ENCODE measurements at regions not wholly inside any gene's neighbourhood (a gene's known extent, or its start where the extent isn't known, plus 50 kb on each side); places are given as distances from the start of the nearest gene placed in this dataset.
"Not testable (repeated sequence)": the region's sequence is repeated elsewhere in the genome, so short reads cannot be mapped to it uniquely, and the experiment has no call there.

DNA sequence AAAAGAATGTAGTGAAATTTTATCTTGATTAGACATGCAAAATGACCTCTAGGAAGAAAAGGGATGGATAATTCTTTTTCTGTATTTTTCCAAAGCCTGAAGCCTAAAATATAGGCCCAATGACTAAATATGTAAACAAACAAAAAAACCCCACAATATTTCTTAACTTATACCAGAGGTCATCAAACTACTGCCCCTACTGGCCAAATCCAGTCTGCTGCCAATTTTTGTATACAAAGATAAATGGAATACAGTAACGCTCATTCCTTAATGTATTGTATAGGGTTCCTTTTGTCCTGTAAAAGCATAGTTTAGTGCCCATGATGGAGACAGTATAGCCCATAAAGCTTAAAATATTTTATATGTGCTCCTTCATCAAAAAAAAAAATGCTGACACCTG lies 145.7 kb upstream of the ALG10 start:
- no peaks in the 10 kb centered on the region for H3K27me3 Mint-ChIP-seq (ENCODE audit: low read depth)
- no peak overlapping the region for H3K27ac Mint-ChIP-seq
- peaks cover 29% of the 10 kb centered on the region for H3K9me3 Mint-ChIP-seq
- no peaks in the 10 kb centered on the region for H3K36me3 Mint-ChIP-seq
- DNase-seq (ENCODE audit: low spot score in 2 of 2, unreplicated experiment in 2 of 2): no peak
- no peak overlapping the region for H3K4me3 Mint-ChIP-seq
- no peaks in the 10 kb centered on the region for H3K4me1 Mint-ChIP-seq
- TF ChIP-seq, protein P1, sequence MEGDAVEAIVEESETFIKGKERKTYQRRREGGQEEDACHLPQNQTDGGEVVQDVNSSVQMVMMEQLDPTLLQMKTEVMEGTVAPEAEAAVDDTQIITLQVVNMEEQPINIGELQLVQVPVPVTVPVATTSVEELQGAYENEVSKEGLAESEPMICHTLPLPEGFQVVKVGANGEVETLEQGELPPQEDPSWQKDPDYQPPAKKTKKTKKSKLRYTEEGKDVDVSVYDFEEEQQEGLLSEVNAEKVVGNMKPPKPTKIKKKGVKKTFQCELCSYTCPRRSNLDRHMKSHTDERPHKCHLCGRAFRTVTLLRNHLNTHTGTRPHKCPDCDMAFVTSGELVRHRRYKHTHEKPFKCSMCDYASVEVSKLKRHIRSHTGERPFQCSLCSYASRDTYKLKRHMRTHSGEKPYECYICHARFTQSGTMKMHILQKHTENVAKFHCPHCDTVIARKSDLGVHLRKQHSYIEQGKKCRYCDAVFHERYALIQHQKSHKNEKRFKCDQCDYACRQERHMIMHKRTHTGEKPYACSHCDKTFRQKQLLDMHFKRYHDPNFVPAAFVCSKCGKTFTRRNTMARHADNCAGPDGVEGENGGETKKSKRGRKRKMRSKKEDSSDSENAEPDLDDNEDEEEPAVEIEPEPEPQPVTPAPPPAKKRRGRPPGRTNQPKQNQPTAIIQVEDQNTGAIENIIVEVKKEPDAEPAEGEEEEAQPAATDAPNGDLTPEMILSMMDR (IDR thresholded peaks at IDR 0.05; ENCODE audit: unreplicated experiment): peak; percentile 24

DNA sequence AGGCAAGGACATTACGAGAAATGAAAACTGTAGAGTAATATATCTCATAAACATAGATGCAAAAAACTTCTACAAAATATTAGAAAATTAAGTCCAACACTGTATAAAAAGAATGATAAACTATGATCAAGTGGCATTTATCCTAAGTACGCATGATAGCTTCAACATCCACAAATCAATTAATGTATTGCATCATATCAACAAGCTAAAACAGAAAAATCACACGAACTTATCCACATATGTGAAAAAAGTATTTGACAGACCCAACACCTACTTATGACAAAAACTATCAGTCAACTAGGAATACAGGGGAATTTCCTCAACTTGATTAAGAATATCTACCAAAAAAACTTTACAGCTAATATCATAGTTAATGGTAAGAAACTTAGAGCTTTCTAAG lies 129.9 kb upstream of the ALG10 start:
- Mint-ChIP-seq H3K27me3 (ENCODE audit: low read depth) (no peaks in the 10 kb centered on the region), H3K27ac (no peak overlapping the region), H3K4me3 (no peak overlapping the region), H3K4me1 (no peaks in the 10 kb centered on the region), H3K9me3 (peaks cover 36% of the 10 kb centered on the region), H3K36me3 (no peaks in the 10 kb centered on the region)
- TF ChIP-seq, protein P1 (IDR thresholded peaks at IDR 0.05; ENCODE audit: unreplicated experiment): no peak
- DNase-seq (ENCODE audit: low spot score in 2 of 2, unreplicated experiment in 2 of 2): no peak

DNA sequence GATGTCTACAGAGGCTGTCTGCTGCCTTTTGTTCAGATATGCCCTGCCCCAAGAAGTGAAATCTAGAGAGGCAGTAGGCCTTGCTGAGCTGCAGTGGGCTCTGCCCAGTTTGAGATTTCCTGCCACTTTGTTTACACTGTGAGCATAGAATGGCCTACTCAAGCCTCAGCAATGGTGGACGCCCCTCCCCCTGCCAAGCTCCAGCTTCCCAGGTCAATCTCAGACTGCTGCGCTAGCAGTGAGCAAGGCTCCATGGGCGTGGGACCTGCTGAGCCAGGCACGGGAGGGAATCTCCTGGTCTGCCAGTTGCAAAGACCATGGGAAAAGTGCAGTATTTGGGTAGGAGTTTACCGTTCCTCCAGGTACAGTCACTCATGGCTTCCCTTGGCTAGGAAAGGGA lies 101.8 kb upstream of the ALG10 start:
- H3K27ac Mint-ChIP-seq; H3K36me3 Mint-ChIP-seq; DNase-seq (ENCODE audit: low spot score in 2 of 2, unreplicated experiment in 2 of 2); H3K4me1 Mint-ChIP-seq; H3K27me3 Mint-ChIP-seq (ENCODE audit: low read depth); H3K4me3 Mint-ChIP-seq: not testable (repeated sequence)
- H3K9me3 Mint-ChIP-seq: peaks cover 38% of the 10 kb centered on the region

DNA sequence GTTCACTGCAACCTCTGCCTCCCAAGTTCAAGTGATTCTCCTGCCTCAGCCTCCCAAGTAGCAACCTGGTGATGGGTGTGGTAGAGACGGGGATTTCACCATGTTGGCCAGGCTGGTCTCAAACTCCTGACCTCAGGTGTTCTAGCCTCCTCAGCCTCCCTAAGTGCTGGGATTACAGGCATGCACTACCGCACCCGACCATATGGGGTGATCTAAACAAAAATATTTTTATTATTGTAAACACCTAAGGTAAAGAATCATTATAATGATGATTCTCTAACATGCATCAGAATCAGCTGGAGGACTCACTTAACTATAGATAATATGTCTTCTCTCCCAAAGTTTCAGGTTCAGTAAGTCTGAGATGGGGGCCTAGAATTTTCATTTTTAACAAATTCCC lies 96.2 kb upstream of the ALG10 start:
- Mint-ChIP-seq H3K27me3 (ENCODE audit: low read depth) (no peaks in the 10 kb centered on the region), H3K9me3 (peaks cover 39% of the 10 kb centered on the region), H3K4me3 (no peak overlapping the region), H3K27ac (no peak overlapping the region), H3K4me1 (no peaks in the 10 kb centered on the region), H3K36me3 (no peaks in the 10 kb centered on the region)
- no peak for DNase-seq (ENCODE audit: low spot score in 2 of 2, unreplicated experiment in 2 of 2)
- TF ChIP-seq, protein P1 (IDR thresholded peaks at IDR 0.05; ENCODE audit: unreplicated experiment): peak; percentile 55

DNA sequence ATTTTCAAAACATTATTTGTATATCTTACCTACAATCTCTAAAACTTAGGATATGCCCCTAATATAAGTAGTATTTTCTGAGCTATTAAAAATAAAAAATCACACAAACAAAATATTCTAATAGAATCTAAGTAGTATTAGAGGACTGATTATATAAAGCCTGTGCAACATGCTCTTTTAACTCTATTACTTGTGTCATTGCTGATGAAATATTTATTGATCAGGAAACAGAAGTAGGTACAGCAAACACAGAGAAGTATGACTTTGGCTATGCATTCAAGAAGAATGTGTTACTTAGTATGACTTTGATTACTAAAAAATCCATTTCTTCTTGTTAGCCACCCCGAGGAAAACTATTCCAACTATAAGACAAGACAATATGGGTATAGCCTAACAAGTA lies 84.6 kb upstream of the ALG10 start:
- DNase-seq (ENCODE audit: low spot score in 2 of 2, unreplicated experiment in 2 of 2); H3K36me3 Mint-ChIP-seq: not testable (repeated sequence)

DNA sequence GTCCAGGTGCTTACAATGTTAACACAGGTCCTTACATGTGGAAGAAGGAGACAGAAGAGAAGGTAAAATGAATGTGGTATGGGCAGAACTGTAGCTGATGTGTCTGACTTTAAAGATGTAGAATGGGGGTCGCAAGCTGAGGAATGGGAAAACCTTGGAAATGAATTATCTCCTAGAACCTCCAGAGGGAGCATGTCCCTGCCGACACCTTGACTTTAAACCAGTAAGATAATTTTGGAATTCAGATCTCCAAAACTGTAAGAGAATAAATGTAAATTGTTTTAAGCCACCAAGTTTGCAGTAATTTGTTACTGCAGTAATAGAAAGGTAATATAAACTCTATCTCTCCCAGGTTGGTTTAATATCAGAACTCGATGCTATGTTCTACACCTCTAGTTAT lies 80.1 kb upstream of the ALG10 start:
- Mint-ChIP-seq H3K4me1 (peaks cover 2% of the 10 kb centered on the region), H3K4me3 (no peak overlapping the region), H3K27me3 (ENCODE audit: low read depth) (no peaks in the 10 kb centered on the region), H3K9me3 (no peaks in the 10 kb centered on the region), H3K36me3 (no peaks in the 10 kb centered on the region), H3K27ac (no peak overlapping the region)
- DNase-seq (ENCODE audit: low spot score in 2 of 2, unreplicated experiment in 2 of 2): no peak
- TF ChIP-seq, protein P1 (IDR thresholded peaks at IDR 0.05; ENCODE audit: unreplicated experiment): peak; percentile 26

More for the DNA sequence above, 84.6 kb upstream of the ALG10 start:
- H3K9me3 Mint-ChIP-seq; H3K27me3 Mint-ChIP-seq (ENCODE audit: low read depth); H3K4me1 Mint-ChIP-seq; H3K4me3 Mint-ChIP-seq; H3K27ac Mint-ChIP-seq: not testable (repeated sequence)

DNA sequence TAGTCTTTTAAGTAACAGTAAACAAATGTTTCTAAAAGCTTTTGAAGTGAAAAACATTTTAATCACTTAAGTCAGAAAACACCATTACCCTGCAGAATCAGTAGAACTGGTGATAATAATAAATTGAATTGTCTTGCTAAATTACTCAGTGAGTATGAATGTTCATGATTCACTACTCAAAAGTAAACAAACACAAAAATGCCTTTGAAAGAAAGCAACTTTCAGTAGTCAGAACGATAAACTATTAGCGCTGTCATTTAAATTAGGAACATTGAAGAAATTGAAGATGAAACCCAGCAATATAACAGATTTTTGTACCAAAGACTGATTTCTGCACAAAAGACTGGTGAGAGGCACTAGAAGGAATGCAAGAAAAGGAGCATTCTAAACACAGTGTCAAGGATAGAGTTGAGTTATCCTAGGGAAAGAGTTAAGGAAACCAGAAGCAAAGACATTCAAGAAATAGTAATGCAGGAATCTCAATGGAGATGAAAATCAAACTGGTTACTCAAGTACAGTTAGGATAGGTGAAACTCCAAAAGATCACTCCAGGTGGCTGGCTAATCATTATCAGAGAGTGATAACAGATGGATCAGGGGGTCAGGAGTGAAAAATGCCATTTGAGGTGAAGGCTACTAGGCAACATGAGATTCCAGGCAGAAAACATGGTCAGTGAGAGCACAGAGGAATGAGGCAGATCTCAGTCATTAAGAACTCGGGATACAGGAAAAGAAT lies 77.4 kb upstream of the ALG10 start:
- H3K36me3 Mint-ChIP-seq: peaks cover 3% of the 10 kb centered on the region
- no peaks in the 10 kb centered on the region for H3K27me3 Mint-ChIP-seq (ENCODE audit: low read depth)
- TF ChIP-seq, protein P1 (IDR thresholded peaks at IDR 0.05; ENCODE audit: unreplicated experiment): no peak
- no peak overlapping the region for H3K27ac Mint-ChIP-seq
- H3K4me1 Mint-ChIP-seq: peaks cover 2% of the 10 kb centered on the region
- H3K9me3 Mint-ChIP-seq: peaks cover 20% of the 10 kb centered on the region
- no peak for DNase-seq (ENCODE audit: low spot score in 2 of 2, unreplicated experiment in 2 of 2)
- H3K4me3 Mint-ChIP-seq: no peak overlapping the region
